Uterus (tissue), 3 donors: ENCODE measurements at regions not wholly inside any gene's neighbourhood (a gene's known extent, or its start where the extent isn't known, plus 50 kb on each side); places are given as distances from the start of the nearest gene placed in this dataset.

Experiments used
- DNase-seq, 2 donors: peaks; one replicate each; pipeline ENCODE4 v3.0.0-alpha.2; 2019 to 2020
- H3K27ac ChIP-seq, 2 donors: fragments of 200-600 bp; sonication (generic); 1 replicate in 1 of 2; 2 replicates in 1 of 2; pipeline ENCODE4 v1.5.1; 2016 to 2018
- H3K27me3 ChIP-seq, 2 donors: fragments of 200-600 bp; sonication (generic); one replicate each; pipeline ENCODE4 v1.5.1; 2018 to 2019; ENCODE audit warnings: control low read depth in 1 of 2
- H3K36me3 ChIP-seq, 2 donors: fragments of 200-600 bp; sonication (generic); one replicate each; pipeline ENCODE4 v1.5.1; 2019; ENCODE audit warnings: control low read depth in 1 of 2
- H3K4me1 ChIP-seq, 2 donors: fragments of 200-600 bp; sonication (generic); one replicate each; pipeline ENCODE4 v1.5.1; 2018 to 2019; ENCODE audit warnings: control low read depth in 1 of 2
- H3K4me3 ChIP-seq, 2 donors: fragments of 200-600 bp; sonication (generic); 1 replicate in 1 of 2; 2 replicates in 1 of 2; pipeline ENCODE4 v1.5.1; 2018 to 2019; ENCODE audit warnings: mild to moderate bottlenecking in 1 of 2
- H3K9me3 ChIP-seq, 2 donors: fragments of 200-600 bp; sonication (generic); one replicate each; pipeline ENCODE4 v1.5.1; 2019; ENCODE audit warnings: control low read depth in 1 of 2
- POLR2A ChIP-seq, 2 donors: fragments of 450-650 bp; IDR thresholded peaks; one replicate each; pipeline ENCODE4 v1.6.1; 2016; ENCODE audit warnings: antibody characterized with exemption in 2 of 2, mild to moderate bottlenecking in 1 of 2, moderate library complexity in 1 of 2
- intact Hi-C: fragments of 100-400 bp; cut with DNase I; formaldehyde crosslinking; loops from one replicate; pipeline ENCODE4 v1.15.1; 2023; ENCODE audit warnings: low total_unique reads
- TF ChIP-seq, protein P1 (sequence below), 4 experiments: fragments of 200-600 bp in 2 of 4; fragments of 450-650 bp in 2 of 4; sonication (generic) in 2 of 4; IDR thresholded peaks; one replicate each; pipeline ENCODE4 v1.5.1; 2016 to 2019; ENCODE audit warnings: antibody characterized with exemption in 4 of 4, mild to moderate bottlenecking in 2 of 4, moderate library complexity in 1 of 4
- donor health status: DM: yes; HTN: yes; CAD: no.

DNA sequence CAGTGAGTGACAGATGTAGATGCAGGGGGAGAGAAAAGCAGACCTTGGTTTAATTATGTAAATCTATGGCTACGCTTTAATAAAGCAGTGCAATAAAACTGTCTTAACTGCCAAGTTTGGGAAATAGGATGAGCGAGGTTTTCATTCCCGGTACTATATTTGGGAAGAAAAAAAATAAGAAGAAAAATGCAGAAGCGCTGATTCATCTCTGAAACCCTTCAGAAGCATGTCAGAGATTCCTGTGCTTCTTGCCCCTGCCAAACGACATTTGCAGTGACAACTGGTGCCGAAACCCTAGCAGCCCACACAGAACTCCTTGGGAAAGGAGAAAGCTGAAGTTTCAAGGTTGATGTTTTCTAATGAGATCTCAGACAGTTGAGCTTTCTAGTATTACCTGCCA lies 380.7 kb downstream of the REEP3 start:
- Histone ChIP-seq H3K4me1 (no peaks in the 10 kb centered on the region), H3K36me3 (no peaks in the 10 kb centered on the region), H3K27me3 (no peaks in the 10 kb centered on the region), H3K4me3 (no peak overlapping the region), H3K9me3 (no peaks in the 10 kb centered on the region), H3K27ac (no peak overlapping the region)
- intact Hi-C loops = no loop called here
- no peak for TF ChIP-seq POLR2A (IDR thresholded peaks at IDR 0.05)
- TF ChIP-seq, protein P1, sequence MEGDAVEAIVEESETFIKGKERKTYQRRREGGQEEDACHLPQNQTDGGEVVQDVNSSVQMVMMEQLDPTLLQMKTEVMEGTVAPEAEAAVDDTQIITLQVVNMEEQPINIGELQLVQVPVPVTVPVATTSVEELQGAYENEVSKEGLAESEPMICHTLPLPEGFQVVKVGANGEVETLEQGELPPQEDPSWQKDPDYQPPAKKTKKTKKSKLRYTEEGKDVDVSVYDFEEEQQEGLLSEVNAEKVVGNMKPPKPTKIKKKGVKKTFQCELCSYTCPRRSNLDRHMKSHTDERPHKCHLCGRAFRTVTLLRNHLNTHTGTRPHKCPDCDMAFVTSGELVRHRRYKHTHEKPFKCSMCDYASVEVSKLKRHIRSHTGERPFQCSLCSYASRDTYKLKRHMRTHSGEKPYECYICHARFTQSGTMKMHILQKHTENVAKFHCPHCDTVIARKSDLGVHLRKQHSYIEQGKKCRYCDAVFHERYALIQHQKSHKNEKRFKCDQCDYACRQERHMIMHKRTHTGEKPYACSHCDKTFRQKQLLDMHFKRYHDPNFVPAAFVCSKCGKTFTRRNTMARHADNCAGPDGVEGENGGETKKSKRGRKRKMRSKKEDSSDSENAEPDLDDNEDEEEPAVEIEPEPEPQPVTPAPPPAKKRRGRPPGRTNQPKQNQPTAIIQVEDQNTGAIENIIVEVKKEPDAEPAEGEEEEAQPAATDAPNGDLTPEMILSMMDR (IDR thresholded peaks at IDR 0.05) = no peak
- no peak for DNase-seq

DNA sequence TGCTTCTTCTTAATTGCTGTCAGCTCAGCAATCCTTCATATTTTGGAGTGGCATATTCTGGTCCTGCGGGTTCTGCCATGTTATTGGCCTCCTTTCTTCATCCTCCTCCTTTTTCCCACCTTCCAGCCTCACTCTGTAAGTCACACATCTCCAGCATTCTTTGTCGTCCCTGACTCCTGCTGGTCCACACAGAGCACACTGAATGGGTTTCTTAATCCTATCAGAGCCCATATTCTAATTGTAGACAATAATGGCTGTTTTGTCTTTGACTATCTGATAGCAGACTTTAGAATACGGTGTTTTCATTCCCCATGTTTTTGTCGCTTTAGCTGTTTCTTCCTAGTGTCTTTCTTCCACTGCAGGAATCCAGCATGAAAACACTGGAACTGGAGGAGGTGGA lies 389.6 kb downstream of the REEP3 start:
- H3K27ac ChIP-seq = no peak overlapping the region
- H3K4me1 ChIP-seq = no peaks in the 10 kb centered on the region
- no peaks in the 10 kb centered on the region for H3K27me3 ChIP-seq
- no peak for DNase-seq
- H3K9me3 ChIP-seq = no peaks in the 10 kb centered on the region
- intact Hi-C loops = no loop called here
- no peaks in the 10 kb centered on the region for H3K36me3 ChIP-seq
- H3K4me3 ChIP-seq = no peak overlapping the region
- TF ChIP-seq, protein P1 (IDR thresholded peaks at IDR 0.05) = no peak
- TF ChIP-seq POLR2A (IDR thresholded peaks at IDR 0.05) = no peak

DNA sequence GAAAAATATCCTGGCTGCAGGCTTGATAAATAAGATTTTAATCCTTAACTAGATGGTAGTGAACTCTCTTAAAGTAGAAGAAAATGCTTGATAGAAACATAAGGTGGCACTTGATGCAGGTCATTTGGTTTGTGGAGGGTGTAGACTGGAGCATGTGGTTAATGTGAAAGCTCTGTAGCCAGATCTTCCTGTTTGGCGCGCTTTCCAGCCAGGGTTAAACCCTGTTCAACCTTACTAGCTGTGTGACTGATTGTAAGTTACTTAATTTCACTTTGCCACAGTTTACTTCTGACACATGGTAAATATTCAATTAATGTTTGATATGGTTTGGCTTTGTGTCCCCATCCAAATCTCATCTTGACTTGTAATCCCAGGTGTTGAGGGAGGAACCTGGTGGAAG lies 394.0 kb downstream of the REEP3 start:
- intact Hi-C loops = no loop called here
- TF ChIP-seq POLR2A (IDR thresholded peaks at IDR 0.05) = no peak
- TF ChIP-seq, protein P1 (IDR thresholded peaks at IDR 0.05) = no peak

DNA sequence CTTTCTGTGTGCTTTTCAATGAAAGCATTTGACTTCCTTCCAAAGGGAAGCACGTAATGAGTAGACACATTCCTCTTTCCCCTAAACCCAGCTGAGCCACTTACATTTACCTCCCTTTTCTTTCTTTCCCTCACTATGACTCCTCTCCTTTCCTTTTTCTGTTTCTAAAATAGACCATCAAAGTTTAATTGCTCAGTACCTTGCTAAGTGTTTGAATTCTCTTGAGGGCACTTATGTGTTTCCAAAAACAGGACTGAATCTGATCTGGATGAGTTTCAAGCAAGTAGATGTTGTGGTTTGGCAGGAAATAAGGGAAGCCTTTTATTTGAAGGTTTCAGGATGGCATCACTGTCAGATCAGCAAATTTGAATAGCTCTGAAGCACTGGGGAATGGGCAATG lies 396.2 kb downstream of the REEP3 start:
- no peaks in the 10 kb centered on the region for H3K27me3 ChIP-seq
- no peak for DNase-seq
- no peaks in the 10 kb centered on the region for H3K9me3 ChIP-seq
- intact Hi-C loops = no loop called here
- TF ChIP-seq, protein P1 (IDR thresholded peaks at IDR 0.05) = no peak
- TF ChIP-seq POLR2A (IDR thresholded peaks at IDR 0.05) = no peak
- H3K27ac ChIP-seq = no peak overlapping the region
- no peaks in the 10 kb centered on the region for H3K36me3 ChIP-seq
- no peak overlapping the region for H3K4me3 ChIP-seq
- H3K4me1 ChIP-seq = no peaks in the 10 kb centered on the region

More for the DNA sequence above, 394.0 kb downstream of the REEP3 start:
- Histone ChIP-seq H3K4me1 (no peaks in the 10 kb centered on the region), H3K27me3 (no peaks in the 10 kb centered on the region), H3K4me3 (no peak overlapping the region), H3K36me3 (no peaks in the 10 kb centered on the region), H3K27ac (no peak overlapping the region), H3K9me3 (no peaks in the 10 kb centered on the region)
- no peak for DNase-seq

DNA sequence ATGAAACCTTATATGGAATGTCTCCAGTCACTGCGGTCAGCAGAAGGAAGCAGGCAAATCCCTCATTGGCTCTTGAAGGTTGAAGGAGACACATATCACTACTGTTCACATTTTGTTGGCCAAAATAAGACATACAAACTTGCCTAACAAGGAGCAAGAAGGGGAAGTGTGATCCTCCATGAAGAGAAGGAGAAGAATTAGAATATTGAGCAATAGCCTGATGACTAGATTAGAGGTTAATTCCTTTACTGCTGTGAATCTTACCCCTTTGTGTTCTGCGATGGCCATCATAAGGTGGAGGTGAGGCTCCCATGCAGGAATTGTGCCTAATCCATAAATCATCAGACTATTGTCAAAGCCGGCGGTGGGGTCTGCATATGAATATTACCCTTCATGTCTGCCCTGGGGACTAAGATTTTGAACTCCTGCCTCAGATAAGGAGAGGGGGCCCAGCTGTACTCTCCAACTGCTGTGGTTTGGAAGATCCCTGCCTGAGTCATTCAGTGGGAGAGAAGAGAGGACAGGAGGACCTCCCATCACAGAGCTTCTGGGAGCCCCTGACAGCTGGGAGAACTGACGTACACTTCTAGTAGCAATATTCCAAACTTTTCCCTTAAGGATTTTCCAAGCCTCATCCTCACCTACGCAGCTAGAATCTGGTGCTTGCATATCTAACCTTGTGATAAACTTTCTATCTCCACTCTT lies 398.5 kb downstream of the REEP3 start:
- H3K4me3 ChIP-seq = no peak overlapping the region
- intact Hi-C loops = no loop called here
- H3K9me3 ChIP-seq = no peaks in the 10 kb centered on the region

More for the DNA sequence above, 398.5 kb downstream of the REEP3 start:
- Histone ChIP-seq H3K4me1 (no peaks in the 10 kb centered on the region), H3K27me3 (no peaks in the 10 kb centered on the region), H3K36me3 (no peaks in the 10 kb centered on the region), H3K27ac (no peak overlapping the region)
- TF ChIP-seq, protein P1 (IDR thresholded peaks at IDR 0.05) = no peak
- no peak for TF ChIP-seq POLR2A (IDR thresholded peaks at IDR 0.05)
- DNase-seq = no peak
